Activated naive CD8-positive, alpha-beta T cell treated with anti-CD3 and anti-CD28 coated beads, Interleukin-2, amount 50 U/mL, for 24 hours (primary cell): ENCODE measurements at regions not wholly inside any gene's neighbourhood (a gene's known extent, or its start where the extent isn't known, plus 50 kb on each side); places are given as distances from the start of the nearest gene placed in this dataset.
"Not testable (repeated sequence)": the region's sequence is repeated elsewhere in the genome, so short reads cannot be mapped to it uniquely, and the experiment has no call there.

Experiments used
- ATAC-seq: fragments of 150-1000 bp; cut with Tn5 transposase; one replicate; pipeline ENCODE4 v1.10.0; 2021
- DNase-seq: peaks from one replicate; pipeline ENCODE4 v3.0.0; 2021
- H3K27ac Mint-ChIP-seq: one replicate; pipeline ENCODE4 v1.8.0; 2021; ENCODE audit warnings: mild to moderate bottlenecking, mixed read lengths
- H3K27me3 Mint-ChIP-seq: one replicate; pipeline ENCODE4 v1.8.0; 2021; ENCODE audit warnings: mixed read lengths
- H3K36me3 Mint-ChIP-seq: one replicate; pipeline ENCODE4 v1.8.0; 2021; ENCODE audit warnings: low read depth, mixed read lengths
- H3K4me1 Mint-ChIP-seq: one replicate; pipeline ENCODE4 v1.8.0; 2021; ENCODE audit warnings: mixed read lengths
- H3K4me3 Mint-ChIP-seq: one replicate; pipeline ENCODE4 v1.8.0; 2021; ENCODE audit warnings: mild to moderate bottlenecking, moderate library complexity, mixed read lengths
- H3K9me3 Mint-ChIP-seq: one replicate; pipeline ENCODE4 v1.8.0; 2021; ENCODE audit warnings: mixed read lengths

- Mint-ChIP-seq H3K27me3 (peaks cover 5% of the 10 kb centered on the region), H3K36me3 (no peaks in the 10 kb centered on the region), H3K4me3 (no peak overlapping the region), H3K9me3 (no peaks in the 10 kb centered on the region), H3K4me1 (no peaks in the 10 kb centered on the region), H3K27ac (no peak overlapping the region)
- ATAC-seq (no peak), DNase-seq (no peak)
Measured at GRCh38 chr18:8507915-8508705, 101.1 kb upstream of the RAB12 start.

- no peaks in the 10 kb centered on the region for H3K9me3 Mint-ChIP-seq
- DNase-seq (no peak), ATAC-seq (no peak)
- no peaks in the 10 kb centered on the region for H3K36me3 Mint-ChIP-seq
- H3K4me3 Mint-ChIP-seq = no peak overlapping the region
- H3K27me3 Mint-ChIP-seq = no peaks in the 10 kb centered on the region
- H3K4me1 Mint-ChIP-seq = no peaks in the 10 kb centered on the region
- no peak overlapping the region for H3K27ac Mint-ChIP-seq
Measured at GRCh38 chr18:8513249-8513648, 96.0 kb upstream of the RAB12 start.

- DNase-seq (no peak), ATAC-seq (no peak)
- H3K9me3 Mint-ChIP-seq = no peaks in the 10 kb centered on the region
- no peaks in the 10 kb centered on the region for H3K36me3 Mint-ChIP-seq
- H3K4me1 Mint-ChIP-seq = no peaks in the 10 kb centered on the region
- peaks cover under 1% of the 10 kb centered on the region for H3K27me3 Mint-ChIP-seq
- H3K27ac Mint-ChIP-seq = no peak overlapping the region
- no peak overlapping the region for H3K4me3 Mint-ChIP-seq
Measured at GRCh38 chr18:8514409-8514808, 94.8 kb upstream of the RAB12 start.

GRCh38 chr18:8515142-8515865 lies 93.9 kb upstream of the RAB12 start:
- Mint-ChIP-seq H3K9me3 (peaks cover 1% of the 10 kb centered on the region), H3K4me3 (no peak overlapping the region), H3K4me1 (no peaks in the 10 kb centered on the region), H3K27ac (no peak overlapping the region), H3K27me3 (peaks cover 2% of the 10 kb centered on the region), H3K36me3 (no peaks in the 10 kb centered on the region)
- ATAC-seq = no peak
- no peak for DNase-seq

GRCh38 chr18:8516371-8517250 lies 92.6 kb upstream of the RAB12 start:
- Mint-ChIP-seq H3K27ac (no peak overlapping the region), H3K36me3 (no peaks in the 10 kb centered on the region), H3K4me3 (no peak overlapping the region), H3K9me3 (peaks cover 8% of the 10 kb centered on the region), H3K4me1 (no peaks in the 10 kb centered on the region), H3K27me3 (peaks cover 7% of the 10 kb centered on the region)
- no peak for ATAC-seq
- no peak for DNase-seq

- H3K27me3 Mint-ChIP-seq = peaks cover 7% of the 10 kb centered on the region
- H3K4me1 Mint-ChIP-seq = no peaks in the 10 kb centered on the region
- DNase-seq (no peak), ATAC-seq (no peak)
- H3K27ac Mint-ChIP-seq = no peak overlapping the region
- H3K9me3 Mint-ChIP-seq = peaks cover 8% of the 10 kb centered on the region
- no peaks in the 10 kb centered on the region for H3K36me3 Mint-ChIP-seq
- H3K4me3 Mint-ChIP-seq = no peak overlapping the region
Measured at GRCh38 chr18:8517276-8517675, 92.0 kb upstream of the RAB12 start.

- Mint-ChIP-seq H3K4me3 (no peak overlapping the region), H3K36me3 (no peaks in the 10 kb centered on the region), H3K9me3 (peaks cover 8% of the 10 kb centered on the region), H3K4me1 (no peaks in the 10 kb centered on the region), H3K27me3 (peaks cover 8% of the 10 kb centered on the region), H3K27ac (no peak overlapping the region)
- ATAC-seq = no peak
- DNase-seq = no peak
Measured at GRCh38 chr18:8519102-8519501, 90.1 kb upstream of the RAB12 start.

- DNase-seq (no peak), ATAC-seq (no peak)
- Mint-ChIP-seq H3K27me3 (peaks cover 11% of the 10 kb centered on the region), H3K27ac (no peak overlapping the region), H3K9me3 (peaks cover 8% of the 10 kb centered on the region), H3K4me3 (no peak overlapping the region), H3K4me1 (no peaks in the 10 kb centered on the region), H3K36me3 (no peaks in the 10 kb centered on the region)
Measured at GRCh38 chr18:8520266-8520665, 89.0 kb upstream of the RAB12 start.

- Mint-ChIP-seq H3K27me3 (peaks cover 15% of the 10 kb centered on the region), H3K9me3 (peaks cover 11% of the 10 kb centered on the region), H3K36me3 (no peaks in the 10 kb centered on the region), H3K27ac (no peak overlapping the region), H3K4me3 (no peak overlapping the region), H3K4me1 (no peaks in the 10 kb centered on the region)
- no peak for DNase-seq
- ATAC-seq = no peak
Measured at GRCh38 chr18:8522756-8523155, 86.5 kb upstream of the RAB12 start.

GRCh38 chr18:8525692-8526091 lies 83.5 kb upstream of the RAB12 start:
- H3K27me3 Mint-ChIP-seq = peaks cover 13% of the 10 kb centered on the region
- peaks cover 9% of the 10 kb centered on the region for H3K9me3 Mint-ChIP-seq
- no peak overlapping the region for H3K4me3 Mint-ChIP-seq
- H3K27ac Mint-ChIP-seq = no peak overlapping the region
- H3K36me3 Mint-ChIP-seq = no peaks in the 10 kb centered on the region
- DNase-seq (no peak), ATAC-seq (no peak)
- H3K4me1 Mint-ChIP-seq = no peaks in the 10 kb centered on the region

GRCh38 chr18:8526332-8526731 lies 82.9 kb upstream of the RAB12 start:
- ATAC-seq (no peak), DNase-seq (no peak)
- no peak overlapping the region for H3K4me3 Mint-ChIP-seq
- H3K36me3 Mint-ChIP-seq = no peaks in the 10 kb centered on the region
- H3K9me3 Mint-ChIP-seq = peaks cover 13% of the 10 kb centered on the region
- H3K4me1 Mint-ChIP-seq = no peaks in the 10 kb centered on the region
- H3K27ac Mint-ChIP-seq = no peak overlapping the region
- peaks cover 10% of the 10 kb centered on the region for H3K27me3 Mint-ChIP-seq

- peaks cover 2% of the 10 kb centered on the region for H3K36me3 Mint-ChIP-seq
- DNase-seq (no peak), ATAC-seq (no peak)
- H3K27ac Mint-ChIP-seq = no peak overlapping the region
- H3K4me1 Mint-ChIP-seq = no peaks in the 10 kb centered on the region
- peaks cover 9% of the 10 kb centered on the region for H3K27me3 Mint-ChIP-seq
- no peak overlapping the region for H3K4me3 Mint-ChIP-seq
- H3K9me3 Mint-ChIP-seq = peaks cover 43% of the 10 kb centered on the region
Measured at GRCh38 chr18:8529609-8530008, 79.6 kb upstream of the RAB12 start.

- not testable (repeated sequence) for H3K4me3 Mint-ChIP-seq, ATAC-seq, H3K36me3 Mint-ChIP-seq, DNase-seq, H3K4me1 Mint-ChIP-seq, H3K27me3 Mint-ChIP-seq, H3K27ac Mint-ChIP-seq
- peaks cover 43% of the 10 kb centered on the region for H3K9me3 Mint-ChIP-seq
Measured at GRCh38 chr18:8531084-8531483, 78.2 kb upstream of the RAB12 start.

- Mint-ChIP-seq H3K36me3 (peaks cover 2% of the 10 kb centered on the region), H3K27ac (no peak overlapping the region), H3K4me1 (no peaks in the 10 kb centered on the region), H3K9me3 (peaks cover 31% of the 10 kb centered on the region), H3K4me3 (no peak overlapping the region), H3K27me3 (peaks cover 2% of the 10 kb centered on the region)
- DNase-seq (no peak), ATAC-seq (no peak)
Measured at GRCh38 chr18:8536231-8536630, 73.0 kb upstream of the RAB12 start.
